GM12872 (cell line): ENCODE measurements at regions not wholly inside any gene's neighbourhood (a gene's known extent, or its start where the extent isn't known, plus 50 kb on each side); places are given as distances from the start of the nearest gene placed in this dataset.

Experiments used
- TF ChIP-seq, protein P1 (sequence below): IDR thresholded peaks from 3 replicates; pipeline ENCODE4 v1.5.1; 2011; ENCODE audit warnings: low read depth, mild to moderate bottlenecking, low read length, moderate library complexity; ENCODE audit not compliant: insufficient read depth

DNA sequence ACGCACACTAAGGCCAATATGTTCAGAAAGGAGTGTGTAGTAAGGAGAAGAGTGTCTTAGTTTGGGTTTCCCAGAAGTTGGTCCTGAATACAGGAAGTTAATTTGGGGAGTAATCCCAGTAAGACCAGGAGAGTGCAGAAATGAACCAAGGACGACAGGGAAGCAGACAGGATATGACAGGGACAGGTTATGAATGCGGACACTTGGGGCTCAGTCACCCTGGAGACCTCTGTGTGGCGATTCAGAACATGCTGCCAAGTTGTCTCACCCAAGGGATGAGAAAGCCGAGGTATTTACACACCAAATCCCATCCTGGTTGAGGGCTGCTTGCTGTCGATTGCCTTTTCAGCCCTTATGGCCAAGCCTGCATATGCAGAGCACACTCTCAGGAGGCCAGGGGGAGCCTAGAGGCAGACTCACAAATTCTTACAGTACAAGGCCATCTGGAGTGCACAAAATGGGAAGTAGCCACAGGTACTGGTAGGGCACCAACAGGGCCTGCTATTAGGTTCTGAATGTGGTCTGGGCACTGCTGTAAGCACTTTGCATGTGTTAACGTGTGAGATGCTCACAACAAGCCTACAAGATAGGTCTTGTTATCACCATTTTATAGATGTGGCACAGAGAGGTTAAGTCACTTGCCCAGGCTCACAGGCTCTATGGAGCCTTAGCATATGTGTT is 233.1 kb upstream of the ANKRD55 start:
- TF ChIP-seq, protein P1, sequence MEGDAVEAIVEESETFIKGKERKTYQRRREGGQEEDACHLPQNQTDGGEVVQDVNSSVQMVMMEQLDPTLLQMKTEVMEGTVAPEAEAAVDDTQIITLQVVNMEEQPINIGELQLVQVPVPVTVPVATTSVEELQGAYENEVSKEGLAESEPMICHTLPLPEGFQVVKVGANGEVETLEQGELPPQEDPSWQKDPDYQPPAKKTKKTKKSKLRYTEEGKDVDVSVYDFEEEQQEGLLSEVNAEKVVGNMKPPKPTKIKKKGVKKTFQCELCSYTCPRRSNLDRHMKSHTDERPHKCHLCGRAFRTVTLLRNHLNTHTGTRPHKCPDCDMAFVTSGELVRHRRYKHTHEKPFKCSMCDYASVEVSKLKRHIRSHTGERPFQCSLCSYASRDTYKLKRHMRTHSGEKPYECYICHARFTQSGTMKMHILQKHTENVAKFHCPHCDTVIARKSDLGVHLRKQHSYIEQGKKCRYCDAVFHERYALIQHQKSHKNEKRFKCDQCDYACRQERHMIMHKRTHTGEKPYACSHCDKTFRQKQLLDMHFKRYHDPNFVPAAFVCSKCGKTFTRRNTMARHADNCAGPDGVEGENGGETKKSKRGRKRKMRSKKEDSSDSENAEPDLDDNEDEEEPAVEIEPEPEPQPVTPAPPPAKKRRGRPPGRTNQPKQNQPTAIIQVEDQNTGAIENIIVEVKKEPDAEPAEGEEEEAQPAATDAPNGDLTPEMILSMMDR, result no peak

DNA sequence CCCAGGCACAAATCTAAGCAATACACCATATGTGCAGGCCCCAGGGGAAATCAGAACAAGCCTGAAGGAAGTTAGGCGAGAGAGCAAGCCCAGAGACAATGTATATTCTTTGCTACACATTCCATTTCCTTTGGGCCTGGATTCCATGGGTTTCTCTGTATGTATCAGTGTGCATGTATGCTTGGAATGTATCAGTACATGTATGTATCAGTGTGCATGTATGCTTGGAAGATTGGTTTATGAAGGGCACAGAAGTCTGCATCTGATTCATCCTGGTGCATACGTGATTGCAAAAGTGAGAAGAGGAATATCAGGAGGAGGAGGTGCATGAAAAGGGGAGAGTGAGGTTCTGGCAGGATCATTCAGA is 232.6 kb upstream of the ANKRD55 start:
- TF ChIP-seq, protein P1, result no peak

DNA sequence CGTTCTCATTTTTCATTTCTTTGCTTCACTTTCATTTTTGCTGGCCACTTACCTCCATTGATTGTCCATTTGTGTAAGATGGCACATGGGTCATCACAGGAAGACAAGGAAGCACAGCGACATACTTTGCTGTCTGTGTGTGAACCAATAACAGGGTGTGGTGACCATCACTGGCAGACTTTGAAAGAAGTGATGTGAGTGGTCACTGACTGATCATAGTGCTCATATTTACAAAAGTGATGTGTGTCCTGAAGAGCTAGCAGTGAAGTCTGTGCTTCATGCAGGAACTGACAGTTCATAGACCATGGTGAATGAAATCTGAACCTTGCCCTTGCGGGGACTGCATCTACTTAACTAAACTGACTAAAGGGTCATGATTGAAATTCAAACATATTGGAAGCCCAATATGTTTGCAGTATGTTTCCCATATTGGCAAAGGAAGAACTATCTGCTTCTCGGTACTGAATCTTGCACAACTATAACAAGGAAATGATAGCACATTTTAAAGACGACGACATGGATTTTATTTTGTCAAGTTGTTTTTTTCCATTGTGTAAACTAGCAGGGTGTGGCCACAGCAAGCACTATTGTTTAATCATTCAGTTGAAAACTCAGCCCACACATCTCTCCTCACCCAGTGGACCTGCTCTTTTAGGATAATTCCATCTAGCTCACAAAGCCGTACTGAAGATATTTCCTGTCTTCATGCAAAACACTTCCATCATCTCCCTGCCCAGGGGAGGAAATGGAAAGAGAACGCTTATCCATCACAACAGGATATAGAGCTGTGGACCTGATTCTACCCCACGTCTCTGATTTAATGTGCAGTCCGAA is 232.0 kb upstream of the ANKRD55 start:
- TF ChIP-seq, protein P1, result no peak

DNA sequence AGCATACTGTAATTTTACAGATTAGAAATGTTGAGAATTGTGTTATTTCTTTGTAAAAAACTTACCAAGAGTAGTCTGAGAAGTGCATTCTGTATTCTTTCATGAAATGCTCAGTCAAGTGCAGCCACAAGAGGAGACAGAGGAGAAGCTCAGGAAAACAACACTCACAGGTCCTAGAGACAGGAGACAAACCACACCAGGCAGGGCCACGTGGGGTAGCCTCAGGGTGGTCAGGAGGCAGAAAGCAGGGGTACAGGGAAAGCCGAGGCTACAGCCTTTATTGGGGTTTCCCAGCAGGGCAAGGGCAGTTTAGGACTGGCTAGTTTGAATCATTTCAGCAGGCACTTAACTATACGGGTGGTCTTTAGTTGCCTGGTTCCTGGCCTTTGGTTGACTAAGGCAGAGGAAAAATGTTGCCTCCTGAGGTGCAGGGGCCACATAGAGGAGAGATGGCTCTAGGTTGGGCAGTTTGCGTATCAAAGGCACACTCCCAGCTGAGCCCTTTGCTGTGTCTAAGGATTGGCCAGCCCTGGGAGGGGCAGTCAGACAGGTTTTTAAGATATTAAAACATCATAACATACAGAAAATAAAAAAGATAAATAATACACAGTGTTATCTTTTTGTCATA is 230.9 kb upstream of the ANKRD55 start:
- TF ChIP-seq, protein P1, result no peak

DNA sequence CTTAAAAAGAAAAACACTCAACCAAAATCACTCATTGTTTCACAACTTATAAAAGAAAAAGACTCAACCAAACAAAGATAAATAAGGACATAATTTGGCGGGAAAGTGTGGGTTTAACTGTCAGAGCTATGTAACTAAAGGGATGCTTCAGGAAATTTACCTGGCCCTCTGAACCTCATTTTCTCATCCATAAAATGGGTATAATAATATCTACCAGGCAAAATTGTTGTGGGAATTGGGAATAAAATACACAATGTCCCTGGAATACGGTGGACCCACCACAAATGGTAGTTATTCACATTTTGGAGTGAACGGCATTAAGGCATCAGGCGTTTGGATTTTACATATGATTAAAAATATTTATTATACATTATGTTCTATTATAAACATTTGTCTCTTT is 228.5 kb upstream of the ANKRD55 start:
- TF ChIP-seq, protein P1, result no peak

DNA sequence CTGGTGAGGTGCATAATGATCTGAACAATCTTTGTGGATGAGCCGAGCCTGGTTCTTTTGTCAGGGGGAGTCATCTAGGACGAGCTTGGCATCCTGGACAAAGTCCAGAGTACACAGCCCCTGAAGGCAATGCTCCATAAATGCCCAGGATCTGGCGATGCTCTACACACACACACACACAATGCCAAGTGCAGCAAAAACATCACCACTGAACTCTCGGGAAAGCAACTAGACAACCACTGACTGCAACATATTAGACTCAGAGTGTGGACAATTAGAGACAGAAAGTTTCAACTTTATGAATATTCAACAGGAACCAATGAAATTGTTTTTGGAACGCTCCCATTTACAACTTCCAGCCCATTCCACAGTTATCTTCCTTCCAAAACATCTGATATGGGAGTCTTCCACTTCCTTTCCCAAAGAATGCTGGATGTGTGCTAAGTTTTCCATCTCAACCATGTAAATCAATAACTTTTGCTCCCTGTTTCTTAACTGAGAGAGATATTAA is 227.6 kb upstream of the ANKRD55 start:
- TF ChIP-seq, protein P1, result no peak

DNA sequence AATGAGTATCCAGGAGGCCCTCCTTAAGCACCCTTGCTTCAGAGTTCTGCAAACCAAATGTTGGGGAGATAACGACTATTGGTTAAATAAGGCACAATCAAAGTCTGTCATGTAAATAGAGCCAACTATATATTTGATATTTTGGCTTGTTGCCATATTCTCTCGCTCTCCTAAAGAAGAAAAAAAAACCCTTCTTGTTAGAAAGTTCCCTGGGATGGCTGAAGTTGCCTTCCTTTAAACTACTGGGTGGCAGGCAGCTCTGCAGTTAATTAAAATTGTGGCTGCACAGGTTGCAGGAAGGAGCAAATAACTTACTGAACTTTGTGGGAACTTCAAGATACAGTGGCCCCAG is 227.0 kb upstream of the ANKRD55 start:
- TF ChIP-seq, protein P1, result no peak
